ENCODE measurements at regions not wholly inside any gene's neighbourhood (a gene's known extent, or its start where the extent isn't known, plus 50 kb on each side); places are given as distances from the start of the nearest gene placed in this dataset.

- no peak overlapping the region for H2AFZ ChIP-seq (ENCODE audit: low read depth, low read length)
- no peaks in the 10 kb centered on the region for H3K4me1 ChIP-seq (ENCODE audit: insufficient read depth, low read length)
- no peaks in the 10 kb centered on the region for H3K36me3 ChIP-seq (ENCODE audit: insufficient read depth, low read length)
- no peak overlapping the region for H3K4me2 ChIP-seq (ENCODE audit: insufficient read depth, low read length)
- TF ChIP-seq, protein P1, sequence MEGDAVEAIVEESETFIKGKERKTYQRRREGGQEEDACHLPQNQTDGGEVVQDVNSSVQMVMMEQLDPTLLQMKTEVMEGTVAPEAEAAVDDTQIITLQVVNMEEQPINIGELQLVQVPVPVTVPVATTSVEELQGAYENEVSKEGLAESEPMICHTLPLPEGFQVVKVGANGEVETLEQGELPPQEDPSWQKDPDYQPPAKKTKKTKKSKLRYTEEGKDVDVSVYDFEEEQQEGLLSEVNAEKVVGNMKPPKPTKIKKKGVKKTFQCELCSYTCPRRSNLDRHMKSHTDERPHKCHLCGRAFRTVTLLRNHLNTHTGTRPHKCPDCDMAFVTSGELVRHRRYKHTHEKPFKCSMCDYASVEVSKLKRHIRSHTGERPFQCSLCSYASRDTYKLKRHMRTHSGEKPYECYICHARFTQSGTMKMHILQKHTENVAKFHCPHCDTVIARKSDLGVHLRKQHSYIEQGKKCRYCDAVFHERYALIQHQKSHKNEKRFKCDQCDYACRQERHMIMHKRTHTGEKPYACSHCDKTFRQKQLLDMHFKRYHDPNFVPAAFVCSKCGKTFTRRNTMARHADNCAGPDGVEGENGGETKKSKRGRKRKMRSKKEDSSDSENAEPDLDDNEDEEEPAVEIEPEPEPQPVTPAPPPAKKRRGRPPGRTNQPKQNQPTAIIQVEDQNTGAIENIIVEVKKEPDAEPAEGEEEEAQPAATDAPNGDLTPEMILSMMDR (IDR thresholded peaks at IDR 0.05; ENCODE audit: borderline replicate concordance, extremely low read depth, low read length, poor library complexity, severe bottlenecking) = no peak
- no peak for TF ChIP-seq EZH2 (IDR thresholded peaks at IDR 0.05; ENCODE audit: borderline replicate concordance, low read depth, low read length, severe bottlenecking)
- H3K4me3 ChIP-seq (ENCODE audit: low read depth in 1 of 2, low read length in 2 of 2) = no peak overlapping the region
- peaks cover 2% of the 10 kb centered on the region for H4K20me1 ChIP-seq (ENCODE audit: insufficient read depth, low read length)
- no peak for ATAC-seq (ENCODE audit: insufficient read depth, low read depth)
- H3K79me2 ChIP-seq (ENCODE audit: insufficient read depth, low read length) = no peaks in the 10 kb centered on the region
- H3K27me3 ChIP-seq (ENCODE audit: insufficient read depth, low read length, poor library complexity) = peaks cover 2% of the 10 kb centered on the region
- H3K9me3 ChIP-seq (ENCODE audit: insufficient read depth, low read length, severe bottlenecking) = no peaks in the 10 kb centered on the region
- H3K9ac ChIP-seq (ENCODE audit: low read depth, low read length) = no peak overlapping the region
- DNase-seq = no peak
- no peak overlapping the region for H3K27ac ChIP-seq (ENCODE audit: low read length)
These were observed 100.9 kb downstream of the CTTN start for GRCh38 chr11:70498976-70499801.

- Histone ChIP-seq H3K4me2 (ENCODE audit: insufficient read depth, low read length) (no peak overlapping the region), H3K27ac (ENCODE audit: low read length) (no peak overlapping the region), H3K4me1 (ENCODE audit: insufficient read depth, low read length) (no peaks in the 10 kb centered on the region), H3K9ac (ENCODE audit: low read depth, low read length) (no peak overlapping the region), H3K9me3 (ENCODE audit: insufficient read depth, low read length, severe bottlenecking) (no peaks in the 10 kb centered on the region), H2AFZ (ENCODE audit: low read depth, low read length) (no peak overlapping the region), H3K79me2 (ENCODE audit: insufficient read depth, low read length) (no peaks in the 10 kb centered on the region), H3K4me3 (ENCODE audit: low read depth in 1 of 2, low read length in 2 of 2) (no peak overlapping the region), H3K36me3 (ENCODE audit: insufficient read depth, low read length) (no peaks in the 10 kb centered on the region), H3K27me3 (ENCODE audit: insufficient read depth, low read length, poor library complexity) (peaks cover 2% of the 10 kb centered on the region), H4K20me1 (ENCODE audit: insufficient read depth, low read length) (peaks cover 4% of the 10 kb centered on the region; the same call in 1 of the 2 replicates)
- no peak for TF ChIP-seq EZH2 (IDR thresholded peaks at IDR 0.05; ENCODE audit: borderline replicate concordance, low read depth, low read length, severe bottlenecking)
- DNase-seq = no peak
- no peak for ATAC-seq (ENCODE audit: insufficient read depth, low read depth)
These were observed 101.9 kb downstream of the CTTN start for GRCh38 chr11:70500076-70500847.

GRCh38 chr11:70501051-70501901, 102.9 kb downstream of the CTTN start:
- DNase-seq (no peak), ATAC-seq (ENCODE audit: insufficient read depth, low read depth) (no peak)
- Histone ChIP-seq H3K27me3 (ENCODE audit: insufficient read depth, low read length, poor library complexity) (peaks cover 1% of the 10 kb centered on the region), H3K4me3 (ENCODE audit: low read depth in 1 of 2, low read length in 2 of 2) (no peak overlapping the region), H3K27ac (ENCODE audit: low read length) (no peak overlapping the region), H3K79me2 (ENCODE audit: insufficient read depth, low read length) (no peaks in the 10 kb centered on the region), H3K9ac (ENCODE audit: low read depth, low read length) (no peak overlapping the region), H3K4me1 (ENCODE audit: insufficient read depth, low read length) (no peaks in the 10 kb centered on the region), H3K36me3 (ENCODE audit: insufficient read depth, low read length) (no peaks in the 10 kb centered on the region), H4K20me1 (ENCODE audit: insufficient read depth, low read length) (peaks cover 4% of the 10 kb centered on the region; the same call in 1 of the 2 replicates), H2AFZ (ENCODE audit: low read depth, low read length) (no peak overlapping the region), H3K9me3 (ENCODE audit: insufficient read depth, low read length, severe bottlenecking) (no peaks in the 10 kb centered on the region), H3K4me2 (ENCODE audit: insufficient read depth, low read length) (no peak overlapping the region)
- TF ChIP-seq EZH2 (IDR thresholded peaks at IDR 0.05; ENCODE audit: borderline replicate concordance, low read depth, low read length, severe bottlenecking) = no peak

- H3K4me3 ChIP-seq (ENCODE audit: low read depth in 1 of 2, low read length in 2 of 2) = no peak overlapping the region
- no peaks in the 10 kb centered on the region for H3K79me2 ChIP-seq (ENCODE audit: insufficient read depth, low read length)
- no peak overlapping the region for H3K9ac ChIP-seq (ENCODE audit: low read depth, low read length)
- no peaks in the 10 kb centered on the region for H3K27me3 ChIP-seq (ENCODE audit: insufficient read depth, low read length, poor library complexity)
- ATAC-seq (ENCODE audit: insufficient read depth, low read depth) = no peak
- peaks cover 4% of the 10 kb centered on the region; the same call in 1 of the 2 replicates for H4K20me1 ChIP-seq (ENCODE audit: insufficient read depth, low read length)
- H2AFZ ChIP-seq (ENCODE audit: low read depth, low read length) = no peak overlapping the region
- TF ChIP-seq EZH2 (IDR thresholded peaks at IDR 0.05; ENCODE audit: borderline replicate concordance, low read depth, low read length, severe bottlenecking) = no peak
- TF ChIP-seq, protein P1 (IDR thresholded peaks at IDR 0.05; ENCODE audit: borderline replicate concordance, extremely low read depth, low read length, poor library complexity, severe bottlenecking) = no peak
- H3K4me2 ChIP-seq (ENCODE audit: insufficient read depth, low read length) = no peak overlapping the region
- H3K36me3 ChIP-seq (ENCODE audit: insufficient read depth, low read length) = no peaks in the 10 kb centered on the region
- H3K9me3 ChIP-seq (ENCODE audit: insufficient read depth, low read length, severe bottlenecking) = no peaks in the 10 kb centered on the region
- DNase-seq = no peak
- no peak overlapping the region for H3K27ac ChIP-seq (ENCODE audit: low read length)
- no peaks in the 10 kb centered on the region for H3K4me1 ChIP-seq (ENCODE audit: insufficient read depth, low read length)
These were observed 103.7 kb downstream of the CTTN start for GRCh38 chr11:70501933-70502540.
